Activated CD4-positive, alpha-beta memory T cell treated with anti-CD3 and anti-CD28 coated beads for 36 hours (primary cell): ENCODE measurements at regions not wholly inside any gene's neighbourhood (a gene's known extent, or its start where the extent isn't known, plus 50 kb on each side); places are given as distances from the start of the nearest gene placed in this dataset.

Experiments used
- CTCF ChIA-PET: fragments of 350-600 bp; sonication (Branson Sonifier 250); formaldehyde crosslinking; loops from one replicate; lab custom pipeline; 2021; ENCODE audit warnings: antibody characterized with exemption, inconsistent platforms; lab: Charles Lee
- POLR2A ChIA-PET: fragments of 350-600 bp; sonication (Branson Sonifier 250); formaldehyde crosslinking; loops from one replicate; lab custom pipeline; 2021; ENCODE audit warnings: antibody characterized with exemption; lab: Charles Lee
- DNase-seq: peaks from one replicate; pipeline ENCODE4 v3.0.0-alpha.2; 2020
- H3K27ac Mint-ChIP-seq: one replicate; pipeline ENCODE4 v1.8.0; 2021; ENCODE audit warnings: mixed read lengths
- H3K27me3 Mint-ChIP-seq: one replicate; pipeline ENCODE4 v1.8.0; 2021; ENCODE audit warnings: mixed read lengths
- H3K36me3 Mint-ChIP-seq: one replicate; pipeline ENCODE4 v1.8.0; 2021; ENCODE audit warnings: mixed read lengths
- H3K4me1 Mint-ChIP-seq: one replicate; pipeline ENCODE4 v1.8.0; 2021; ENCODE audit warnings: low read depth, mixed read lengths
- H3K4me3 Mint-ChIP-seq: one replicate; pipeline ENCODE4 v1.8.0; 2021; ENCODE audit warnings: mild to moderate bottlenecking, mixed read lengths
- H3K9me3 Mint-ChIP-seq: one replicate; pipeline ENCODE4 v1.8.0; 2021; ENCODE audit warnings: mixed read lengths
- intact Hi-C: fragments of 100-400 bp; cut with micrococcal nuclease; formaldehyde crosslinking; loops from one replicate; pipeline ENCODE4 v1.15.1; 2023

DNA sequence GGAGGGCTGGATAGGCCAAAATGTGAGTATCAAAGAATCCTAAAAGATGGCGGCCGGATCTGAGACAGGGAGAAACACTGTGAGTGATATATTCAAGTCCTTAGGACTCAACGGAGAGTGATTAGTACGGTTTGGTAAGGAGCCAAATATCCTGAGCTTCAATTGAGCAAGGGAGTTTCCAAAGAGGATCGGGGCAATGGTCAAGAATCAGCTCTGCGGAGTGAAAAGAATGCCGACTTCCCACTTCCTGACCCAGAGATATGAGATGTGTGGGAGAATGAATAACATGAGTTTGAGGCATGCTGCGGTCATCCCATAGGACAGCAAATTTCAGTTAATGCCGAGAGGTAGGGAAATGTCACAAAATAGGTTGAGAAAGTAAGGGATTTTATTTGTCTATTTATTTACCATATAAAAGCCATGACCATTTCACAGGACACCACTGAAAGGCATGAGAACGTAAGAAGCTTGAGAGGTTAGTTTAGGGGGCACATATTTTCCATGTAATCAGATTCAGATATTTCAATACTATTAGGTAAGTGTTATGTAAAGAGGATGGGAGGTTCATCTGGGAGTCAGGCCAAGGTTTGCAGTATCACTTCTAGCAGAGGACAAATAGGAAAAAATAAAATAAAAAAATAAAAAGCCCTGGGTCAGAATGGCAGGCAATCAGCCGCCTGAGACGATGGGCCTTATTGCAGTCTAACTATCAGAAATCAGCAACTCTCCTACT, 165.6 kb downstream of the HGF start:
- no peaks in the 10 kb centered on the region for H3K36me3 Mint-ChIP-seq
- intact Hi-C loops = no loop called here
- H3K4me3 Mint-ChIP-seq = no peak overlapping the region
- ChIA-PET POLR2A (no interaction called here), CTCF (no interaction called here)
- peaks cover 5% of the 10 kb centered on the region for H3K9me3 Mint-ChIP-seq
- H3K27ac Mint-ChIP-seq = no peak overlapping the region
- H3K27me3 Mint-ChIP-seq = no peaks in the 10 kb centered on the region
- no peak for DNase-seq
- H3K4me1 Mint-ChIP-seq = no peaks in the 10 kb centered on the region

DNA sequence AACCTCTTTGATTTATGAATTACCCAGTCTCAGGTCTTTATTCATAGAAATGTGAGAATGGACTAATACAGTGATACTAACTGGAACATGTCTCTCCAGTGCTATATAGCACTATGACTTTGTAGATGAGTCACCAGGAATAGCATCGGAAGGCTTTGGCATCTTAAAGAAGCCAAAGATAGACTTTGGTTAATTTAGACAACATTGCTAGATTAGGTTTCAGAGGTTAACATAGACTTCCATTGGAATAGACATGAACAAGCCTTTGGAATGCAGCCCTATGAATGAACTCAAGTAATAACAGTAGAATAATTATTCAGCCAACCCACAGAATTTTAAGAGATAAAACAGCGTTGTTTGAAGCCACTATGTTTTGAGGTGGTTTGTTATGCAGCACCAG, 169.2 kb downstream of the HGF start:
- intact Hi-C loops = no loop called here

DNA sequence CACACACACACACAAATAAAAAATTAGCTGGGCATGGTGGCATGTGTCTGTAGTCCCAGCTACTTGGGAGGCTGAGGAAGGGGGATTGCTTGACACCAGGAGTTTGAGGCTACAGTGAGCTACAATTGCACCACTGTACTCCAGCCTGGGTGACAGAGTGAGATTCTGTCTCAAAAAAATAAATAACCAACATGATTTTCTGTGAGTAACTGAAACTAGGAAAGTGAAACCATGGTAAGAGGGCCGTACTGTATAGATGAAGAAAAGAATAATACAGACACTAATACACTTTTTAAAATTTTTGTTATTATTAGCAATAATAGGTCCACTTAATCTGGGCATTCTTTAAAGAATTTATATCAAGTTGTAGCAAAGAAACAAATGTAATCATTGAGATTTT, 170.9 kb downstream of the HGF start:
- Mint-ChIP-seq H3K9me3 (peaks cover 20% of the 10 kb centered on the region), H3K27me3 (no peaks in the 10 kb centered on the region), H3K36me3 (no peaks in the 10 kb centered on the region), H3K27ac (no peak overlapping the region), H3K4me3 (no peak overlapping the region), H3K4me1 (no peaks in the 10 kb centered on the region)
- CTCF ChIA-PET = no interaction called here
- intact Hi-C loops = no loop called here
- POLR2A ChIA-PET = no interaction called here
- no peak for DNase-seq

More for the DNA sequence above, 169.2 kb downstream of the HGF start:
- H3K4me1 Mint-ChIP-seq = no peaks in the 10 kb centered on the region
- POLR2A ChIA-PET = no interaction called here
- CTCF ChIA-PET = no interaction called here
- peaks cover 14% of the 10 kb centered on the region for H3K9me3 Mint-ChIP-seq
- no peak overlapping the region for H3K27ac Mint-ChIP-seq
- no peak overlapping the region for H3K4me3 Mint-ChIP-seq
- DNase-seq = no peak
- no peaks in the 10 kb centered on the region for H3K27me3 Mint-ChIP-seq
- no peaks in the 10 kb centered on the region for H3K36me3 Mint-ChIP-seq

DNA sequence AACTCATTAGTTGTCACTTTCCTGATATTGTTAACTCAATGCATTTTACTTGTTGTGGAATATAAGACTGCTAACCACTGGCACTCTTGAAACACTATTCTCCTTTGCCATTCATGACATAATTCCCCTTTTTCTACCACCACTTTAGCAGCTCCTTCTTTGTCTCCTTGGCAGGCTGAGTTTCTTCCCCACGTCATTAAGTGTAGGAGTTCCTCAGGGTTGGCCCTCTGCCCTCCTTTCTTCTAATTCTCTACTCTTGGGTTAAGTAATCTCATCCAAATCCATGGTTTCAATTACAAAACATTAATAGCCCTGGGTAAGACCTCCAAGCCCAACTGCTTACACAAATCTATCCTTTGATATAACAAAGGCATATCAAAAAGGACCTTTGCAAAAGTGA, 175.1 kb downstream of the HGF start:
- Mint-ChIP-seq H3K27me3 (no peaks in the 10 kb centered on the region), H3K36me3 (no peaks in the 10 kb centered on the region), H3K4me3 (no peak overlapping the region), H3K9me3 (peaks cover 17% of the 10 kb centered on the region), H3K4me1 (no peaks in the 10 kb centered on the region), H3K27ac (no peak overlapping the region)
- DNase-seq = no peak
- intact Hi-C loops = no loop called here
- POLR2A ChIA-PET = no interaction called here
- CTCF ChIA-PET = no interaction called here

DNA sequence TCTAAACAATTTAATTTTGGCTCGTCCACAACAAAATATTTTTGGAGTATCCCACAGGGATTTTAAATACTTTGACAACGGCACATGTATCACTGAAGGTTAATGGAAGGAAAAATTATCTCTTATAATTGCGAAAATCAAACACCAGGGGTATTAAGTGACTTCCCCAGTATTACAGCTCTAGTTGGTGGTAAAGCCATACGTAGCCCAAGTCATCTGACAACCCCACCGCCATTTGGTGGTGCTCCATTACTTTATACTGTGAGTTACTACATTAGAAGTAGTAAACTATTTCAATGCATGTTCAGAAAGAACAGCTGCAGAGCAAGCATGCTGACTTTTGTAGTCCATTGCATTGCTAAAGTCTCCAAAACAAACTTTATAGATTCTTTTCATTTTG, 179.7 kb downstream of the HGF start:
- Mint-ChIP-seq H3K9me3 (peaks cover 12% of the 10 kb centered on the region), H3K4me1 (no peaks in the 10 kb centered on the region), H3K27me3 (no peaks in the 10 kb centered on the region), H3K36me3 (no peaks in the 10 kb centered on the region), H3K27ac (no peak overlapping the region), H3K4me3 (no peak overlapping the region)
- intact Hi-C loops = no loop called here
- CTCF ChIA-PET = no interaction called here
- no peak for DNase-seq
- POLR2A ChIA-PET = no interaction called here

DNA sequence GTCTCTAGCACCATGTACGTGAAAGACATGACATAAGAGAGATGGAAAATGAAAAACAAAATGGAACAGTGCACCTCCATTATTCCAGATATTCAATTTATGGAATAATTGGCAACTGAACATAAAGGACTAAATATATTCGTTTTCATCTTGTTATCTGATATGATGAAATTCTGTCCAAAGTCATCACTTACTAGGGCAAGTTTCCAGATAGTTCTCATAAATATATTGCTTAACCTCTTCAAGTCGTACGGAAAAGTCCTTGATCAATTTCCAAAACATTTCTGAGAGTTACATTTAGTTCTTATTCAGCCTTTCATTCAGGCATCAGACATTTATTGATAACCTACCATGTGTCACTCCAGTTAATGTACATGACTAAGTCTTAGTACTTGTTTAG, 185.2 kb downstream of the HGF start:
- Mint-ChIP-seq H3K27me3 (no peaks in the 10 kb centered on the region), H3K36me3 (no peaks in the 10 kb centered on the region), H3K9me3 (peaks cover 17% of the 10 kb centered on the region), H3K4me1 (no peaks in the 10 kb centered on the region), H3K27ac (no peak overlapping the region), H3K4me3 (no peak overlapping the region)
- DNase-seq = no peak
- intact Hi-C loops = no loop called here
- CTCF ChIA-PET = no interaction called here
- POLR2A ChIA-PET = no interaction called here

DNA sequence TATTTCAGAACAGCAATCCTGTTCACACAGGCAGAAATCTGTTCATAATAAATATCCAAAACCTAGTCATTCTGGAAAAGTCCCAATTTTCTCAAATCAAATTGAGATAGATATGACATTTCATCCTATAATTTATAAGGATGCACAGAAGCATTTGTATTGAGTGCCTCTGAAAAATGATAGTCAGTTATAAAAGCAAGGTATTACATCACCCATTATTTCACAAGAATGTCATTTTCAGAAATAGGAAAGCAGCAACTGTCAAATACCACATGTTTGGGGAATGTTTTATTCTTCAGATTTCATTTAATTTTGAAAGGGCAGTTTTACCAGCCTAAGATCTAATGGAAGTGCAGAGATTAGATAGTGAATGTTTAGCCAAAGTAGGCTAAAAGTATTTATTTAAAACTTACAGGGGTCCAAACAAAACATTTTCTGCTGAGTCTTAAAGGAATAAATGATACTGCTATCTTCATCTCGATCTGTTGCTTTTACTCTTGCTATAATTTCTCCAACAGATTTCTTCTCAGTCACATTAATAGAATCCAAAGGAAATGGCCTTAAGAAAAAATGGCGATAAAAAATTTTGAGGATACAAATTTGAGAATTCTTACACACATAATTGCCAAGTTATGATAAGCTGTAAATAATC, 185.8 kb downstream of the HGF start:
- intact Hi-C loops = no loop called here
- H3K36me3 Mint-ChIP-seq = no peaks in the 10 kb centered on the region
- H3K4me3 Mint-ChIP-seq = no peak overlapping the region
- no peak overlapping the region for H3K27ac Mint-ChIP-seq
- no peak for DNase-seq
- CTCF ChIA-PET = no interaction called here
- H3K27me3 Mint-ChIP-seq = no peaks in the 10 kb centered on the region
- POLR2A ChIA-PET = no interaction called here
- H3K4me1 Mint-ChIP-seq = no peaks in the 10 kb centered on the region
- peaks cover 19% of the 10 kb centered on the region for H3K9me3 Mint-ChIP-seq

DNA sequence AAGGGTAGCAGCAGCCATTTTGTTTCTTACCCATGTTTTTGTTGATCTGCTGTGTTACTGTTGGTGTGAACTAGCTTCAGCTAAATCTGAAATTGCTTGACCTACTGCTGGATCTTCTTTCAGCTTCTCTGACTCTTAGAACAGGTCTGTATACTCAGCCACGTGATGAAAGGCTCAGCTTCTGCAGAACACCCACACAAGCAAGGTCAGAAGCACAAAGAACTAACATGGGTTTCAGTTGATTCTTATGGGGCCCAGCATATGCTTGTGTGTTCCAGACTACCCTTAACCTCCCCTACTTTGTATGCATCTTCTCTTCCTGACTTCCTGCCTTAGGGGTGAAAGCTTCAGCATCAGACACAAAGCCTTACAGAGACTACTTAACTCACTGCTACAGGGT, 186.8 kb downstream of the HGF start:
- no peak overlapping the region for H3K4me3 Mint-ChIP-seq
- no peaks in the 10 kb centered on the region for H3K27me3 Mint-ChIP-seq
- DNase-seq = no peak
- ChIA-PET CTCF (no interaction called here), POLR2A (no interaction called here)
- intact Hi-C loops = no loop called here
- H3K27ac Mint-ChIP-seq = no peak overlapping the region
- H3K9me3 Mint-ChIP-seq = peaks cover 21% of the 10 kb centered on the region
- no peaks in the 10 kb centered on the region for H3K36me3 Mint-ChIP-seq
- no peaks in the 10 kb centered on the region for H3K4me1 Mint-ChIP-seq

DNA sequence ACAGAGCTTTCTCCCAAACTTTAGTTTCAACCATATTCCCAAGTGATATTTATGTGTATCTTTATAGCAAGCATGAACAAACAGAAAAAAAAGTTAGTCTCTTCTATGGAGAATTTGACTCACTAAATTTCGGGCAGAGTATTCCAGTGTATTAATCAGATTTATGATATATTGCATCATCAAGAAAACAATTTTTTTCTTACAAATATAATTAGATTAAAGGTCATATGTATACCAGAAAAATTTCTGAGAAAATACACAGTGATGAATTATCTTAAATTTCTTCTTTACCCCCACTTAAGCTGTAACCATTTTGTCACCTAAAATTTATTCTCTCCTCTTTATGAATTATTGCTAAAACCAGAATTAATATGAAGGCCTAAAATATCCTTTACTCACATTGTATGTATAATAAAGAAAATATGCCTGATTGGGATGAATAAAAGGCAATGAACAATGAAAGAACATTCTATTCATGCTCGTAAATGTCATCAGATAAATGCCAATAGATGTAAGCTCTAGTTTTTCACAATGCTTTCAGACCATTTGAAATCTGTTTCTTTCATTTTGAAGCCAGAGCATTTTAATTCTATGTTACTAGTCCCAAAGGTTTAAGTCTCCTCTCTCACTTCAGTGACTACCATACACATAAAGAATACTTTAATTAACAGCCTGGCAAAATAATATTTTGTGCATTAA, 192.1 kb downstream of the HGF start:
- intact Hi-C loops = no loop called here
- ChIA-PET POLR2A (no interaction called here), CTCF (no interaction called here)
- Mint-ChIP-seq H3K4me1 (no peaks in the 10 kb centered on the region), H3K9me3 (peaks cover 13% of the 10 kb centered on the region), H3K4me3 (no peak overlapping the region), H3K27me3 (no peaks in the 10 kb centered on the region), H3K27ac (no peak overlapping the region), H3K36me3 (no peaks in the 10 kb centered on the region)
- DNase-seq = no peak

DNA sequence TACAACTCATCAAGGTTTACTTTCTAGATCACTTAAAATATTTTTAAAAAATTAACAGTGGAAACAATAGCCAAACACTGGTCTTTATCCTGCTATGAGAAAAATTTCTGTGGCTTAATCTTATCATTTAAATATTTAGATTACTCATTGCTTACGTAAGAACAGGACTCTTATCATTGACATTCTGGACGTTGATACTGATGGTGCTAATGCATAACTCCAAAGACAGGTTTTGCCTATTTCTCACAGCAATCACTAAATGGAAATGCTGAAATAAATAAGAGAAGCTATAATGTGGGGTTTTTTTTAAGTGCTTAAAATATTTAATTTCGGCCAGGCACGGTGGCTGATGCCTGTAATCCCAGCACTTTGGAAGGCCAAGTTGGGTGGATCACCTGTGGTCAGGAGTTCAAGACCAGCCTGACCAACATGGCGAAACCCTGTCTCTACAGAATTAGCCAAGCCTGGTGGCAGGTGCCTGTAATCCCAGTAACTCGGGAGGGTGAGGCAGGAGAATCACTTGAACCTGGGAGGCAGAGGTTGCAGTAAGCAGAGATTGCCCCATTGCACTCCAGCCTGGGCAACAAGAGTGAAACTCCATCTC, 195.0 kb downstream of the HGF start:
- no peaks in the 10 kb centered on the region for H3K36me3 Mint-ChIP-seq
- intact Hi-C loops = no loop called here
- H3K4me3 Mint-ChIP-seq = no peak overlapping the region
- H3K4me1 Mint-ChIP-seq = no peaks in the 10 kb centered on the region
- no peak overlapping the region for H3K27ac Mint-ChIP-seq
- H3K27me3 Mint-ChIP-seq = no peaks in the 10 kb centered on the region
- DNase-seq = no peak
- H3K9me3 Mint-ChIP-seq = peaks cover 11% of the 10 kb centered on the region
- ChIA-PET CTCF (no interaction called here), POLR2A (no interaction called here)

DNA sequence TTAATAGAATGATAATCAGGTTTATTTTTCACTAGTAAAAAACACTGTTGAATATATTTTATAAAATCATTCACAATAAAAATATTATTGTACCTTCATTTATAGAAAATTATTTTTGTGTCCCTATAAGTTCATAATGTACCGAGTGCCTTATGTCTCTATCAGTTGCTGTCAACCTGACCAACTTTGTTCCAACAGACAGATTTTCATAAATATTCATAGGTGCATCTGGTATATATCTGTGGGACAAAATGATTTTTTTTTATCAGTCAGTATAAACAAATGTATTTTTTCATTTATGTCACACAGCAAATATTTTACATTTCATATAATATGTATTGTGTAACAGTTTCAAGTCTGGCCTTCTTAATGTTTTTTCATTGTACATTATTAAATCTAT, 195.9 kb downstream of the HGF start:
- CTCF ChIA-PET = no interaction called here
- POLR2A ChIA-PET = no interaction called here
- intact Hi-C loops = no loop called here
- Mint-ChIP-seq H3K27me3 (no peaks in the 10 kb centered on the region), H3K27ac (no peak overlapping the region), H3K9me3 (peaks cover 9% of the 10 kb centered on the region), H3K4me3 (no peak overlapping the region), H3K36me3 (no peaks in the 10 kb centered on the region), H3K4me1 (no peaks in the 10 kb centered on the region)
- DNase-seq = no peak

DNA sequence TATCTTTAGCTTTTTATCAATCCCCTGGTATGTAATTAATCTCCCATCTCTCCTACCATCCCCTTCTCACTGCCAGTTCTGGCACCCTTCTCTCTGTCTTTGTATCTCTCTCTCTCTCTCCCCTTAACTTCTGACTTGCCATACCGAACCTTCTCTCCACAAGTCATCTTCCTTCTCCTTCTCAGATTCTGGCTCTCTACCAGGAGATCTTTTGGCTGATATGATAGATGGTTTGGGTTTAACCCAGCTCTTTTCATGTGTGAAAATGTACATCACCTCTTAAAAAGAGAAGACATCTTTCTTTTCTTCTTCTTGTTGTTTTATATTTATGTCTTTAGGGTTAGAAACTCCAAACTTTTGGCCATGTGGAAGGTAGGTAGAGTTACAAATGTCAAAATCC, 196.7 kb downstream of the HGF start:
- Mint-ChIP-seq H3K27ac (no peak overlapping the region), H3K4me3 (no peak overlapping the region), H3K36me3 (no peaks in the 10 kb centered on the region), H3K27me3 (no peaks in the 10 kb centered on the region), H3K9me3 (peaks cover 7% of the 10 kb centered on the region), H3K4me1 (no peaks in the 10 kb centered on the region)
- intact Hi-C loops = no loop called here
- DNase-seq = no peak
- ChIA-PET CTCF (no interaction called here), POLR2A (no interaction called here)
